C4-2B (cell line): ENCODE measurements at regions not wholly inside any gene's neighbourhood (a gene's known extent, or its start where the extent isn't known, plus 50 kb on each side); places are given as distances from the start of the nearest gene placed in this dataset.

ENCODE experiments used
- CTCF ChIP-seq: fragments of 450-650 bp; conservative IDR thresholded peaks from 2 replicates; pipeline ENCODE4 v1.5.1; 2017; ENCODE audit warnings: mild to moderate bottlenecking
- ZFX ChIP-seq: fragments of 450-650 bp; IDR thresholded peaks from 2 replicates; pipeline ENCODE4 v1.6.1; 2017

- TF ChIP-seq CTCF (no peak), ZFX (no peak)
These were observed 106.5 kb downstream of the SLC16A1 start for GRCh38 chr1:112849425-112850033.
